ENCODE measurements at regions not wholly inside any gene's neighbourhood (a gene's known extent, or its start where the extent isn't known, plus 50 kb on each side); places are given as distances from the start of the nearest gene placed in this dataset.

GRCh38 chr12:28963554-28963953 lies 185.5 kb upstream of the FAR2 start:
- peak; percentile 66 for TF ChIP-seq CTCF (conservative IDR thresholded peaks at IDR 0.05; ENCODE audit: low read length)
- peak; percentile 53 for DNase-seq (ENCODE audit: low read depth)

GRCh38 chr12:28966046-28966780 lies 182.9 kb upstream of the FAR2 start:
- no peak overlapping the region for H3K4me3 ChIP-seq (ENCODE audit: low read length)
- DNase-seq (ENCODE audit: low read depth): no peak
- TF ChIP-seq CTCF (conservative IDR thresholded peaks at IDR 0.05; ENCODE audit: low read length): no peak

More at GRCh38 chr12:28963554-28963953, 185.5 kb upstream of the FAR2 start:
- H3K4me3 ChIP-seq (ENCODE audit: low read length): no peak overlapping the region

GRCh38 chr12:28967426-28967825 lies 181.7 kb upstream of the FAR2 start:
- DNase-seq (ENCODE audit: low read depth): no peak
- no peak overlapping the region for H3K4me3 ChIP-seq (ENCODE audit: low read length)
- TF ChIP-seq CTCF (conservative IDR thresholded peaks at IDR 0.05; ENCODE audit: low read length): no peak

DNA sequence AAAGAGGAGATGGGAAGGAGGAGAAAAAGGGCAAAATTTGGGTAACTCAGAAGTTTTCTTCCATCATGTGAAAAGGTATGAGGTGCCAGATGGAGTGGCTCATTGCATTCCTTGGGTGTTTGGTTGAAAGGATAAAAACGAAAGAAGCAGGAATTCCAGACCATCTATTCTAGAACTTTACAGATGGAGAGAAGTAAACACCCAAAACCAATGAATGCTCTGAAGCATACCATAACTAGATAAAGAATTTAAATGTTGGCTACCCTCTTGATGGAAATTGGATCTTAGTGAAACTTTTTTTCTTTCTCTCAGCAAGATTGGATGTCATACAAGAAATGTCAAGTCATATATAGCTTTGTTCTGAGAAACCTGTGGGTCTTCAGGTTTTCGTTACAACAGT lies 175.6 kb upstream of the FAR2 start:
- TF ChIP-seq CTCF (conservative IDR thresholded peaks at IDR 0.05; ENCODE audit: low read length): no peak
- H3K4me3 ChIP-seq (ENCODE audit: low read length): no peak overlapping the region
- peak; percentile 35 for DNase-seq (ENCODE audit: low read depth)

GRCh38 chr12:28974166-28974565 lies 174.9 kb upstream of the FAR2 start:
- no peak for TF ChIP-seq CTCF (conservative IDR thresholded peaks at IDR 0.05; ENCODE audit: low read length)
- peak; percentile 35 for DNase-seq (ENCODE audit: low read depth)
- H3K4me3 ChIP-seq (ENCODE audit: low read length): no peak overlapping the region

DNA sequence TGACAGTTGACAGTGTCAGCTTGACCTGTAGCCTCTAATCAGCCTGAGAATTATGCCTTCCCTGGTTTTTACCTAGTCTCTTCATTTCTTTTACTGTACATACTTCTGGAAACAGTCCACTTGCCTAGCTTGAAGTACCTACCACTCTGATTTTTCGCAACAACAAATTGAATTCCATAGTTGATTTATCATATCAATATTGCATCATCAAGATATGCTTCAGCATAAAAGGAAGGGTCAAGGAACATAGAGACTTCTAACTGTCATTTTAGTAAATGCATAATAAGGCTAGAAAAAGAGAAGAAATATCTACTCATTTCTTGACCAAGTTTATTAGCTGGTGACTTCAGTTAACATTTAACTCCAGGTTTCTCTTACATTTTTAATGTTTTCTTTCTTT lies 174.2 kb upstream of the FAR2 start:
- DNase-seq (ENCODE audit: low read depth): no peak
- no peak for TF ChIP-seq CTCF (conservative IDR thresholded peaks at IDR 0.05; ENCODE audit: low read length)
- H3K4me3 ChIP-seq (ENCODE audit: low read length): no peak overlapping the region

DNA sequence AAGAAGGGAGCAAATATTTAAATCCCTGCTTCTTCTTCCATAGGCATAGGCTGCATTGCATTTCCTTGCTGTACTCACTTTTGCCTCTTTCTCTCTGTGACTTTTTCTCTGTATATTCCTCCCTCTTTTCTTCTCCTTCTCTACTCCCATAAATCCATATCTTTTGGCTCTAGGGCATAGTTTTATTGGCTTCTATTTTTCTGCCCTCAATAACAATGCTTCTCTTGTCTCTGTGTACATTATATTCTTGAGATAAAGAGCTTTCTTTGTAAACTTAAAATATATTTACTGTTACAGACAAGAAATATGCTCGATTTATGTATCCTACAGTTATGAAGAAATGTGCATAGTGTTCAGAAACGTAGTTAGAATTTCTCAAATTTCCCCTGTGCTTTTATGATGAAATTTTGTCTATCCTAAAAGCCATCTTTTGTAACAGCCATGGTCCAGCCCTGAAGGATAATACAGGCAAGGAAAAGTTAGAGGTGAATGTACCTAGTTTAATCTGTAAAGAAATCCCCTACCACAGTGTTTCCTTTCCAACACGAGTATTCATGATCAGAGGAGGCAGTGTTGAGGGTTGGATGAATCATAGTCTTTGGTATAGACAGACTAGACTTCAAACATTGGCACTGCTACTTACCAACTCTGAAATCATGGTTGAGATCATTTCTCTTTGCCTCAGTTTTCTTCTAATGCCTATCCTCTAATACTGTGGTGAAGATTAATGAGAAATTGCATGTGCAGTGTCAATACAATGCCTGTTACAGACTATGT lies 173.3 kb upstream of the FAR2 start:
- TF ChIP-seq CTCF (conservative IDR thresholded peaks at IDR 0.05; ENCODE audit: low read length): no peak
- no peak for DNase-seq (ENCODE audit: low read depth)
- H3K4me3 ChIP-seq (ENCODE audit: low read length): no peak overlapping the region

Data from AG10803 (cell line).